Embryonic facial prominence (tissue), 1 donor: ENCODE measurements at regions not wholly inside any gene's neighbourhood (a gene's known extent, or its start where the extent isn't known, plus 50 kb on each side); places are given as distances from the start of the nearest gene placed in this dataset.
"Not testable (repeated sequence)": the region's sequence is repeated elsewhere in the genome, so short reads cannot be mapped to it uniquely, and the experiment has no call there.

ENCODE experiments used
- DNase-seq: peaks from one replicate; pipeline ENCODE4 v3.0.0-alpha.2; 2016; ENCODE audit errors: extremely low spot score

- DNase-seq, result no peak
Measured at GRCh38 chr15:81724536-81724935, 321.3 kb downstream of the MEX3B start.

GRCh38 chr15:81723701-81724100 lies 322.1 kb downstream of the MEX3B start:
- peak; percentile 82 for DNase-seq

- DNase-seq, result no peak
Measured at GRCh38 chr15:81723113-81723651, 322.6 kb downstream of the MEX3B start.

GRCh38 chr15:81716468-81716867 lies 329.4 kb downstream of the MEX3B start:
- DNase-seq, result not testable (repeated sequence)

GRCh38 chr15:81710328-81710727 lies 335.5 kb downstream of the MEX3B start:
- DNase-seq, result no peak

GRCh38 chr15:81706816-81707346 lies 332.9 kb upstream of the TMC3 start:
- DNase-seq, result peak; percentile 44

- DNase-seq, result not testable (repeated sequence)
Measured at GRCh38 chr15:81705727-81706126, 331.7 kb upstream of the TMC3 start.

- DNase-seq, result no peak
Measured at GRCh38 chr15:81686021-81686420, 312.0 kb upstream of the TMC3 start.

GRCh38 chr15:81685237-81685636 lies 311.2 kb upstream of the TMC3 start:
- DNase-seq, result no peak

- no peak for DNase-seq
Measured at GRCh38 chr15:81680829-81681228, 306.8 kb upstream of the TMC3 start.

- DNase-seq, result no peak
Measured at GRCh38 chr15:81666839-81667238, 292.8 kb upstream of the TMC3 start.

- peak; percentile 34 for DNase-seq
Measured at GRCh38 chr15:81660976-81661375, 287.0 kb upstream of the TMC3 start.

GRCh38 chr15:81653259-81653658 lies 279.2 kb upstream of the TMC3 start:
- no peak for DNase-seq

- DNase-seq, result no peak
Measured at GRCh38 chr15:81645470-81645869, 271.5 kb upstream of the TMC3 start.

- no peak for DNase-seq
Measured at GRCh38 chr15:81643771-81644170, 269.8 kb upstream of the TMC3 start.

- peak; percentile 83 for DNase-seq
Measured at GRCh38 chr15:81642451-81642990, 268.5 kb upstream of the TMC3 start.

GRCh38 chr15:81636064-81636463 lies 262.1 kb upstream of the TMC3 start:
- not testable (repeated sequence) for DNase-seq

- DNase-seq, result no peak
Measured at GRCh38 chr15:81633889-81634288, 259.9 kb upstream of the TMC3 start.

- no peak for DNase-seq
Measured at GRCh38 chr15:81625896-81626295, 251.9 kb upstream of the TMC3 start.

GRCh38 chr15:81619002-81619401 lies 245.0 kb upstream of the TMC3 start:
- DNase-seq, result no peak

- no peak for DNase-seq
Measured at GRCh38 chr15:81612631-81613030, 238.6 kb upstream of the TMC3 start.

- DNase-seq, result no peak
Measured at GRCh38 chr15:81611679-81612078, 237.7 kb upstream of the TMC3 start.

GRCh38 chr15:81608309-81608829 lies 234.4 kb upstream of the TMC3 start:
- no peak for DNase-seq

GRCh38 chr15:81604713-81605112 lies 230.7 kb upstream of the TMC3 start:
- DNase-seq, result no peak
